HCT116 (cell line): ENCODE measurements at regions not wholly inside any gene's neighbourhood (a gene's known extent, or its start where the extent isn't known, plus 50 kb on each side); places are given as distances from the start of the nearest gene placed in this dataset.

Experiments used
- ATAC-seq: fragments of 200-7000 bp; cut with Tn5 transposase; 2 replicates; pipeline ENCODE4 v1.9.1; 2020; ENCODE audit warnings: mild to moderate bottlenecking, moderate library complexity
- BruUV-seq: library from RNA; stranded (reverse); fragments of 400-500 nt; replicated peaks from 2 replicates; lab custom pipeline; 2021; lab: Mats Ljungman, UMichigan
- CTCF ChIA-PET: fragments of 300-600 bp; sonication (Branson Sonifier 250); formaldehyde crosslinking; loops from one replicate; lab custom pipeline; 2021; ENCODE audit warnings: antibody characterized with exemption; lab: Charles Lee
- POLR2A ChIA-PET: fragments of 300-600, 350-600 bp; sonication (Branson Sonifier 250); formaldehyde crosslinking; loops from one replicate; lab custom pipeline; 2021; ENCODE audit warnings: antibody characterized with exemption; lab: Charles Lee
- RAD21 ChIA-PET, 2 experiments: fragments of 300-600 bp; sonication (Branson Sonifier 250); formaldehyde crosslinking; loops; one replicate each; lab custom pipeline; 2023; ENCODE audit warnings: low total read pairs in 2 of 2; ENCODE audit not compliant: uncharacterized antibody in 2 of 2, unreplicated experiment in 2 of 2, low non-redundant PET in 1 of 2; lab: Charles Lee
- DNase-seq: peaks from one replicate; pipeline ENCODE4 v3.0.0-alpha.2; 2010; ENCODE audit warnings: low read depth, low spot score
- H2AFZ ChIP-seq: fragments of 200-600 bp; shearing (Covaris generic), sonication (generic); 2 replicates; pipeline ENCODE4 v1.6.1; 2017; ENCODE audit warnings: low read depth, mixed run types, mixed read lengths, antibody characterized with exemption, low read length; ENCODE audit not compliant: poor library complexity, severe bottlenecking
- H3K27ac ChIP-seq: 2 replicates; pipeline ENCODE4 v1.5.1; 2012; ENCODE audit warnings: low read depth, low read length
- H3K27me3 ChIP-seq: fragments of 200-600 bp; sonication (generic); 2 replicates; pipeline ENCODE4 v1.6.1; 2016; ENCODE audit warnings: mixed run types, low read length, mixed read lengths; ENCODE audit not compliant: insufficient read depth
- H3K36me3 ChIP-seq, 2 experiments: fragments of 200-500 bp in 1 of 2; fragments of 200-600 bp in 1 of 2; sonication (Bioruptor generic) in 1 of 2; sonication (generic) in 1 of 2; 2 replicates each; pipeline versions ENCODE4 v1.5.1 to v1.6.1; 2014 to 2016; ENCODE audit warnings: low read length in 2 of 2, inconsistent platforms in 1 of 2, mixed read lengths in 1 of 2, mixed run types in 1 of 2; ENCODE audit not compliant: insufficient read depth in 2 of 2, control insufficient read depth in 1 of 2
- H3K4me1 ChIP-seq, 2 experiments: fragments of 200-600 bp in 1 of 2; sonication (generic) in 1 of 2; 2 replicates each; pipeline versions ENCODE4 v1.5.1 to v1.6.1; 2012 to 2017; ENCODE audit warnings: low read length in 2 of 2, inconsistent platforms in 1 of 2, mild to moderate bottlenecking in 1 of 2, mixed read lengths in 1 of 2, mixed run types in 1 of 2, moderate library complexity in 1 of 2; ENCODE audit not compliant: insufficient read depth in 2 of 2, control insufficient read depth in 1 of 2
- H3K4me2 ChIP-seq: fragments of 200-600 bp; sonication (generic); 2 replicates; pipeline ENCODE4 v1.6.1; 2017; ENCODE audit warnings: mixed run types, low read length, mixed read lengths
- H3K4me3 ChIP-seq, 2 experiments: fragments of 200-600 bp in 1 of 2; sonication (generic) in 1 of 2; replicated peaks in 1 of 2; 2 replicates each; pipeline ENCODE4 v1.5.1; 2011 to 2016; ENCODE audit warnings: low read length in 2 of 2, control low read depth in 1 of 2, low read depth in 1 of 2, mild to moderate bottlenecking in 1 of 2, mixed read lengths in 1 of 2, mixed run types in 1 of 2
- H3K79me2 ChIP-seq: fragments of 200-600 bp; sonication (generic); 2 replicates; pipeline ENCODE4 v1.6.1; 2017; ENCODE audit warnings: mild to moderate bottlenecking, mixed run types, low read length, moderate library complexity, mixed read lengths; ENCODE audit not compliant: insufficient read depth
- H3K9ac ChIP-seq: fragments of 200-600 bp; sonication (generic); 2 replicates; pipeline ENCODE4 v1.6.1; 2016; ENCODE audit warnings: low read length, mixed read lengths
- H3K9me2 ChIP-seq: fragments of 200-600 bp; sonication (generic), shearing (Covaris generic); 2 replicates; pipeline ENCODE4 v1.6.1; 2017; ENCODE audit warnings: mixed run types, mild to moderate bottlenecking, moderate library complexity; ENCODE audit not compliant: insufficient read depth
- H3K9me3 ChIP-seq, 2 experiments: fragments of 200-500 bp in 1 of 2; fragments of 200-600 bp in 1 of 2; sonication (Bioruptor generic) in 1 of 2; sonication (generic) in 1 of 2; 2 replicates each; pipeline ENCODE4 v1.6.1; 2014 to 2017; ENCODE audit warnings: low read length in 2 of 2, mixed read lengths in 2 of 2, inconsistent platforms in 1 of 2, low read depth in 1 of 2, mild to moderate bottlenecking in 1 of 2, mixed run types in 1 of 2, moderate library complexity in 1 of 2; ENCODE audit not compliant: control insufficient read depth in 1 of 2, insufficient read depth in 1 of 2
- H4K20me1 ChIP-seq: fragments of 200-600 bp; sonication (generic), shearing (Covaris generic); 2 replicates; pipeline ENCODE4 v1.6.1; 2017; ENCODE audit warnings: mixed run types, mild to moderate bottlenecking, moderate library complexity; ENCODE audit not compliant: insufficient read depth
- CBX3 ChIP-seq: IDR thresholded peaks from 2 replicates; pipeline ENCODE4 v1.6.1; 2012; ENCODE audit warnings: low read depth
- CEBPB ChIP-seq: IDR thresholded peaks from 2 replicates; pipeline ENCODE4 v1.6.1; 2012; ENCODE audit warnings: low read depth
- EGR1 ChIP-seq: IDR thresholded peaks from 2 replicates; pipeline ENCODE4 v1.6.1; 2012; ENCODE audit warnings: low read depth
- ELF1 ChIP-seq: IDR thresholded peaks from 2 replicates; pipeline ENCODE4 v1.6.1; 2012; ENCODE audit warnings: low read depth, borderline replicate concordance
- EZH2 ChIP-seq: fragments of 200-600 bp; sonication (generic); IDR thresholded peaks from 2 replicates; pipeline ENCODE4 v1.6.1; 2017; ENCODE audit warnings: antibody characterized with exemption, mixed run types
- EZH2phosphoT487 ChIP-seq: fragments of 200-600 bp; IDR thresholded peaks from 2 replicates; pipeline ENCODE4 v1.6.1; 2018; ENCODE audit warnings: antibody characterized with exemption, borderline replicate concordance
- JUND ChIP-seq: IDR thresholded peaks from 2 replicates; pipeline ENCODE4 v1.6.1; 2012
- POLR2A ChIP-seq: IDR thresholded peaks from 2 replicates; pipeline ENCODE4 v1.7.0; 2011; ENCODE audit warnings: borderline replicate concordance; ENCODE audit not compliant: insufficient read depth, insufficient read length; ENCODE audit errors: extremely low read depth
- RAD21 ChIP-seq: IDR thresholded peaks from 2 replicates; pipeline ENCODE4 v1.6.1; 2012; ENCODE audit warnings: low read depth, mild to moderate bottlenecking
- SP1 ChIP-seq: IDR thresholded peaks from 2 replicates; pipeline ENCODE4 v1.6.1; 2012; ENCODE audit warnings: low read depth
- TCF7L2 ChIP-seq: IDR thresholded peaks from 2 replicates; pipeline ENCODE4 v1.7.0; 2011; ENCODE audit warnings: borderline replicate concordance, inconsistent platforms; ENCODE audit not compliant: insufficient read depth, insufficient read length; ENCODE audit errors: extremely low read depth
- ZFX ChIP-seq: fragments of 450-650 bp; IDR thresholded peaks from 2 replicates; pipeline ENCODE4 v1.6.1; 2017
- intact Hi-C: fragments of 100-400 bp; cut with micrococcal nuclease; formaldehyde crosslinking; loops from 2 replicates; pipeline ENCODE4 v1.10.0; 2022
- TF ChIP-seq, protein P1 (sequence below): IDR thresholded peaks from 2 replicates; pipeline ENCODE4 v1.6.1; 2012
- TF ChIP-seq, protein P2 (sequence below): IDR thresholded peaks from 2 replicates; pipeline ENCODE4 v1.6.1; 2011; ENCODE audit warnings: mild to moderate bottlenecking, low read length, moderate library complexity; ENCODE audit not compliant: insufficient replicate concordance; ENCODE audit errors: extremely low read depth
- TF ChIP-seq, protein P3 (sequence below), 3 experiments: fragments of 200-600 bp in 1 of 3; sonication (generic) in 1 of 3; IDR thresholded peaks in 2 of 3; conservative IDR thresholded peaks in 1 of 3; 2 replicates each; pipeline ENCODE4 v1.5.1; 2012 to 2017; ENCODE audit warnings: low read depth in 2 of 3, low read length in 2 of 3, antibody characterized with exemption in 1 of 3, borderline replicate concordance in 1 of 3, control low read depth in 1 of 3, mild to moderate bottlenecking in 1 of 3, mixed read lengths in 1 of 3, mixed run types in 1 of 3, moderate library complexity in 1 of 3; ENCODE audit not compliant: insufficient read depth in 1 of 3

DNA sequence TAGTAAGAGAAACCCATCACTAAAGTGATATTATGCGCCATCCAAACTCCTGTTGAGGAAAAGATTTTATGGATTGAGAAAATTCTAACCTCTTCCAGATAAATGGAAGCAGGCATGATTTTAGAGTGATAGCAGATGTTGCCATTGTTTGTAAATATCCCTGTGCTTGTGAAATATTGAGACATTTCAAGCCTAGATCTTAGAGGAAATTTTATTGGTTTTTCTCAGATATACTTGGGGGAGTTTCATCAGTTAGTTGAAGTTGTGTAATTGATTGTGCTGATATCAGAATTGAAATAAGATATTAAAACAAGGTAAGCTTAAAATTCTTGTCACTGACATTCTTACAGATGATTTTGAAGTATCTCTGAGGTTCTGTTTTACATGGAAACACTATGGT, 390.9 kb upstream of the FANCL start:
- BruUV-seq: no TSS peak
- H3K27ac ChIP-seq: no peak overlapping the region
- H3K4me1 ChIP-seq: peaks cover 27 to 30% of the 10 kb centered on the region in 2 experiments
- no peak for ATAC-seq
- H3K27me3 ChIP-seq: no peaks in the 10 kb centered on the region
- no peaks in the 10 kb centered on the region for H4K20me1 ChIP-seq
- TF ChIP-seq, protein P1, sequence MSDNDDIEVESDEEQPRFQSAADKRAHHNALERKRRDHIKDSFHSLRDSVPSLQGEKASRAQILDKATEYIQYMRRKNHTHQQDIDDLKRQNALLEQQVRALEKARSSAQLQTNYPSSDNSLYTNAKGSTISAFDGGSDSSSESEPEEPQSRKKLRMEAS: no peak
- TF ChIP-seq CBX3: no peak
- no peak for TF ChIP-seq CEBPB
- TF ChIP-seq ELF1: no peak
- TF ChIP-seq EZH2phosphoT487: no peak
- TF ChIP-seq POLR2A: no peak
- no peak for TF ChIP-seq ZFX
- TF ChIP-seq, protein P2, sequence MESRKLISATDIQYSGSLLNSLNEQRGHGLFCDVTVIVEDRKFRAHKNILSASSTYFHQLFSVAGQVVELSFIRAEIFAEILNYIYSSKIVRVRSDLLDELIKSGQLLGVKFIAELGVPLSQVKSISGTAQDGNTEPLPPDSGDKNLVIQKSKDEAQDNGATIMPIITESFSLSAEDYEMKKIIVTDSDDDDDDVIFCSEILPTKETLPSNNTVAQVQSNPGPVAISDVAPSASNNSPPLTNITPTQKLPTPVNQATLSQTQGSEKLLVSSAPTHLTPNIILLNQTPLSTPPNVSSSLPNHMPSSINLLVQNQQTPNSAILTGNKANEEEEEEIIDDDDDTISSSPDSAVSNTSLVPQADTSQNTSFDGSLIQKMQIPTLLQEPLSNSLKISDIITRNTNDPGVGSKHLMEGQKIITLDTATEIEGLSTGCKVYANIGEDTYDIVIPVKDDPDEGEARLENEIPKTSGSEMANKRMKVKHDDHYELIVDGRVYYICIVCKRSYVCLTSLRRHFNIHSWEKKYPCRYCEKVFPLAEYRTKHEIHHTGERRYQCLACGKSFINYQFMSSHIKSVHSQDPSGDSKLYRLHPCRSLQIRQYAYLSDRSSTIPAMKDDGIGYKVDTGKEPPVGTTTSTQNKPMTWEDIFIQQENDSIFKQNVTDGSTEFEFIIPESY: no peak
- TF ChIP-seq JUND: no peak
- TF ChIP-seq SP1: no peak
- no peak for TF ChIP-seq RAD21
- TF ChIP-seq EGR1: no peak
- no peak for TF ChIP-seq EZH2
- TF ChIP-seq TCF7L2: no peak
- TF ChIP-seq, protein P3, sequence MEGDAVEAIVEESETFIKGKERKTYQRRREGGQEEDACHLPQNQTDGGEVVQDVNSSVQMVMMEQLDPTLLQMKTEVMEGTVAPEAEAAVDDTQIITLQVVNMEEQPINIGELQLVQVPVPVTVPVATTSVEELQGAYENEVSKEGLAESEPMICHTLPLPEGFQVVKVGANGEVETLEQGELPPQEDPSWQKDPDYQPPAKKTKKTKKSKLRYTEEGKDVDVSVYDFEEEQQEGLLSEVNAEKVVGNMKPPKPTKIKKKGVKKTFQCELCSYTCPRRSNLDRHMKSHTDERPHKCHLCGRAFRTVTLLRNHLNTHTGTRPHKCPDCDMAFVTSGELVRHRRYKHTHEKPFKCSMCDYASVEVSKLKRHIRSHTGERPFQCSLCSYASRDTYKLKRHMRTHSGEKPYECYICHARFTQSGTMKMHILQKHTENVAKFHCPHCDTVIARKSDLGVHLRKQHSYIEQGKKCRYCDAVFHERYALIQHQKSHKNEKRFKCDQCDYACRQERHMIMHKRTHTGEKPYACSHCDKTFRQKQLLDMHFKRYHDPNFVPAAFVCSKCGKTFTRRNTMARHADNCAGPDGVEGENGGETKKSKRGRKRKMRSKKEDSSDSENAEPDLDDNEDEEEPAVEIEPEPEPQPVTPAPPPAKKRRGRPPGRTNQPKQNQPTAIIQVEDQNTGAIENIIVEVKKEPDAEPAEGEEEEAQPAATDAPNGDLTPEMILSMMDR (IDR thresholded peaks at IDR 0.05 in 2 of 3, conservative IDR thresholded peaks at IDR 0.05 in 1 of 3; ENCODE audit: borderline replicate concordance in 1 of 3, insufficient read depth in 1 of 3, low read depth in 2 of 3, low read length in 2 of 3): no peak
- CTCF ChIA-PET: no interaction called here
- H3K4me3 ChIP-seq: no peak overlapping the region
- H3K4me2 ChIP-seq: no peak overlapping the region
- no peak overlapping the region for H2AFZ ChIP-seq
- no peaks in the 10 kb centered on the region for H3K79me2 ChIP-seq
- intact Hi-C loops: no loop called here
- DNase-seq: no peak
- POLR2A ChIA-PET: no interaction called here
- no peaks in the 10 kb centered on the region for H3K9me3 ChIP-seq
- no peak overlapping the region for H3K9ac ChIP-seq
- no peaks in the 10 kb centered on the region for H3K9me2 ChIP-seq
- no peaks in the 10 kb centered on the region for H3K36me3 ChIP-seq
- RAD21 ChIA-PET: no interaction called here
